Hematopoietic multipotent progenitor cell treated with erythropoietin and hydrocortisone succinate and interleukin-3 and kit ligand, for 15 days (in vitro differentiated cells): ENCODE measurements at regions not wholly inside any gene's neighbourhood (a gene's known extent, or its start where the extent isn't known, plus 50 kb on each side); places are given as distances from the start of the nearest gene placed in this dataset.

ENCODE experiments used
- DNase-seq: peaks from one replicate; pipeline ENCODE4 v3.0.0-alpha.2; 2015; ENCODE audit warnings: low spot score

- no peak for DNase-seq
Observed at GRCh38 chr1:58136387-58136786, 410.1 kb downstream of the OMA1 start.

DNA sequence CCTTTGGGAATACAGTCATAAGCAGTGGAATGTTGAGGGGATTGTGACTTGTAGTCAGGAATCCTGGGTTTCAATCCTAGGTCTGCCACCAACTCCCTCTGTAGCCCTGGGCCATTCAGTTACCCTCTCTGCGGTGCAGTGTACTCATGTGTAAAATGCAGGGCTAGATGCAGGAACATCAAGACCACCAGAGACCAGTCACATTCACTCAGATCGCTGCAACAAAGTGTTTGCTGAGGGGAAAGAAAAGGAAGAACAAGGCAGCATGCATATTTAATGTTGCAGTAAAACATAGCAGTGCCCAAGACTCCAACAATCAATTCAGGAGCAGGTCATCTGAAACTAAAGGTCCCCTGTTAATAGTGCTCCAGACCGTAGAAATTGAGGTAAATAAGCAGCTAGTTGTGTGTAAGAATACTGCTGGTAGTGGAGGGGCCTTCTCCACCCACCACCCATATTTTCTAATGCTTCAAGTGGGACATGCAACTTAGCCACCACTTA, 410.7 kb downstream of the OMA1 start:
- DNase-seq = no peak

- no peak for DNase-seq
Observed at GRCh38 chr1:58133562-58133961, 413.0 kb downstream of the OMA1 start.

DNA sequence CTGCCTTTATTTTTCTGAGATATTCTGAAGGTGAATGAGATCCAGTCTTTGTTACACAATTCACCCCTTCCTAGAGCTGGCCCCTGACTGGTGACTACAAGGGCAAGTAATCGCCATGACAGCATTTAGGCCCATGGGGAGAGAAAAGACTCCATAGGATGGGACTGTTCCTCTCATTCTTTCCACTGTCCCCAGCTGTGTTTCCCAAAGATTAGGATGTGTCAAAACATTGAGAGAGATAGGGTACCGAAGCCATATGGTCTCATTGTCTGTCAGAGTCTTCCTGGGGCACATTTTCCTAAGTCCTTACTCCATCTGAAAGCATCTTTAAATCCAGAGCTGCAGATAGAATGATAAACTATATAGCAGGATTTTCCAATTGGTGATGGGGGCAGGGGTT, 423.5 kb downstream of the OMA1 start:
- DNase-seq = no peak

GRCh38 chr1:58119971-58120370, 426.6 kb downstream of the OMA1 start:
- DNase-seq = no peak

GRCh38 chr1:58116284-58116683, 430.2 kb downstream of the OMA1 start:
- no peak for DNase-seq

- no peak for DNase-seq
Observed at GRCh38 chr1:58109646-58110200, 436.8 kb downstream of the OMA1 start.

GRCh38 chr1:58108783-58109182, 437.7 kb downstream of the OMA1 start:
- no peak for DNase-seq

GRCh38 chr1:58107943-58108342, 438.6 kb downstream of the OMA1 start:
- DNase-seq = no peak

DNA sequence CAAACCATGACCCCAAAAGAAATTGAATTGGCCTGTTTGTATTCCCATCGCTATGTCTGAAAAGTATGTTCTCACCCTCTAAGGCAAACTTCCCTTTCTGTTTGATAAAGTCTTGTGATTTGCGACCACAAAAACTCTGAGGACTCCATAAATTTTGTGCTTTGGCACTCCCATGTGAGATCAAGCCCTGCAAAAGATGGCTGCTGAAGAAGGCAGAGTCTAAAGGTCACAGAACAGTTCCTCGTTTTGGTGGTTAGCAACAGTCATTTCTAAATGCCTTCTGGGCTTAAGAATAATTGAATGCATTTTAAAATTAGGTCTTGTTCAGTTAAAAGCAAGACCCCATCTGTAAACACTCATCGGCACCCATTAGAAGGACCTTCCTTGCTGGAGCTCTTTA, 441.6 kb downstream of the OMA1 start:
- no peak for DNase-seq

- DNase-seq = no peak
Observed at GRCh38 chr1:58096714-58097113, 449.8 kb downstream of the OMA1 start.

DNA sequence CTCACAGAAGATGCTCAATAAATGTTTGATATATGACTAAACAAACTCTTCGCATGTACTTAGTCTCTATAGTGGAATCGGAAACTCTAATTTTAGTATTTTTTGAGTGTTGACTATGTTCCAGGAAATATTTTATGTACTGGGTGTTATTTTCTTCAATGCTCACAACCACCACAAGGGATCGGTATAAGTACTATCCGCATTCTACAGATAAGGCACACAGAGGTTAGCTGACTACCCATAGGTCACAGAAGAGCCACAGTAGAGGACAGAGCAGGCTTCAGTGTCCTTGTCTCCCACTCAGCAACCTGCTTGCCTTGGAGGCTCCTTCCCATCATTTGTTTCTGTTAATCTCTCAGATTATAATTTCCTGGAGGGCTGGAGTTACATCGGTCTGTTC, 451.3 kb downstream of the OMA1 start:
- DNase-seq = no peak

DNA sequence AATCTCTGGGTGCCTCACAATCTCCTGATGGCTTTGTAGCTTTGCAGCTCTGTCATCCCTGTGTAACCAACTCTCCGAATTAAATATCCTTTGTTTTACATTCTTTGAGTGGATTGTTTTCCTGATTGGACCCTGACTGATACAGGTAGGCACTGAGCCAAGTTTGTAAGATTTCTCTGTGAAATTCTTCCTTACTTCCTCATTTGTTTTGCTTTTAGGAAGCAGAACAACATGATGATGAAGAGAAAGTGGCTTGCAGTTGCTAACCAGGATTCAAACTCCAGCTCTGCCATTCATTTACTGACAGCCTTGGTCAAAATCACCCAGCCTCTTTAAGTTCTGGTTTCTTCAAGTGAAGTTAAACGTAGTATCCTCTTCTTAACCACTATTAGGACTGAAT, 452.3 kb downstream of the OMA1 start:
- DNase-seq = no peak

DNA sequence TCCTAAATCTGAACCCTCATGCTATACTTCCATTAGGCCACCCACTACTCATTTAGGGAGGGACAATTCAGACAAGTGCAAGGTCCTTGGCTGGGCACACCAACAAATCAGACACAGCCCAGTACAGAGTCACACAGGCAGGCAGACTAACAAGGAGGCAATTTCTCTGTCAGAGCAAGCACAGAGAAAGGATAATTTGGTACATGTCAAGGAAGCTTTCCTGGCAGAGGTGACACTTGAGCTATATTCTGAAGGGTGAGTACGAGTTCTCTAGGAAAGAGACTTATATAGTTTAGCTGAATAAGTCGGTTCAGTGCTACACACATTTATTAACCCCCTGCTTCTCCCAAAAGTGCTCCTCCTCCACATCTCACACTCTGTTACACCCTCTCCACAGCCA, 455.9 kb downstream of the OMA1 start:
- DNase-seq = no peak

- DNase-seq = no peak
Observed at GRCh38 chr1:58089898-58090534, 456.5 kb downstream of the OMA1 start.

DNA sequence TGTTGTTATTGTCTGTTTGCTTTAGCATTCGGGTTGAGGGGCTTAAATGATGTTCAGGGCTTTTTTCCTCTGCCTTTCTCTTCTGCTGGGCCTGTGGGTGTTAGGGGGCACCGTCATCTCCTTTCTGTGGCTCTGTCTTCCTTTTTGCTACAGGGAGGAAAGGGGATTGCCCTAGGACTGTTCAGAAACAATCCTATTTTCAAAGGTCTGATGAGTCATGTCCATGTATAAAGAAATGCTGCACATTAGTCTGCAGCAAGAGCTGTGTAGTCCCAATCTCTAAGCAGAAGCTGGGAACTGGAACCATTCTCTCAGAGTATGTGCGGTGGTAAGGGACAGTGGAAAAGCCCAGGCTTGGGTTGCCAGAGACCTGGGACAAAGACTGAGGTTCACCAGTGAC, 462.3 kb downstream of the OMA1 start:
- DNase-seq = no peak

DNA sequence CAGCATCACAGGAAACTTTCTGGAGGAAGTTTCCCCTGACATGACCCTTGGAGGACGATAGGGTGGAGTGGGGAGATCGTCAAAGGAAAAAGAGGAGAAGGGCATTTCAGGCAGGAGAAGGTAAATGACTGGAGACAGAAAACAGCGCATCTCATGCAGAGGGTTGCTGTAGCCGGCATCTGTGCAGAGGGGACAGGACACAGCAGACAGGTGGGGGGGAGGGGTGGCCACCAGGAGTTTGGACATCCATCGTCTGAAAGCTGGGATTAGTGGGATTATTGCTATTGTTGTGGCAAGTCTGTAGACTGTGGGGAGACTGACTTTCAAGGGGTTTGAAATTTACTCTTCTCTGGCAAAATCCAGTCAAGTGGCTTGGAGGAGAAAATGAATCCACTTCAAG, 463.9 kb downstream of the OMA1 start:
- DNase-seq = no peak

- DNase-seq = no peak
Observed at GRCh38 chr1:58076258-58076657, 470.3 kb downstream of the OMA1 start.

- DNase-seq = no peak
Observed at GRCh38 chr1:58075188-58075578, 471.3 kb downstream of the OMA1 start.

- DNase-seq = no peak
Observed at GRCh38 chr1:58072450-58072849, 474.1 kb downstream of the OMA1 start.

DNA sequence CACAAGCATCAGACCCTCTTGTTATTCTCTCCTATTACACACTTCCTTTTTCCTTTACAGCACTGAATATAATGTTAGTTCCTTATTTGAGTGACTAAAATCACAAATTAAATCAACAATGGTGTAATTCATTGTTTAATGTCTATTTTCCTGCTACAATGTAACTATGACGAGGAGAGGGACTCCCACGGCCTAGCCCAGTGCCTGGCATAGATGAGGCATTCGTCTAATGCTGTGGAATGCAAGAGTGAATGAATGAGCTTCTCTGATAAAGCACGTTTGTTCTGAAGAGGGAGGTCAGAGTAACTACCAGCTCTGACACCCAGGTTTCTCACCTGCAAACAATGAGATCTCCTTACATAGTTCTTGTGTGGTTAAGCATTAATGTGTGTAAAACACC, 479.4 kb downstream of the OMA1 start:
- no peak for DNase-seq

GRCh38 chr1:58065520-58065919, 481.0 kb downstream of the OMA1 start:
- DNase-seq = no peak

DNA sequence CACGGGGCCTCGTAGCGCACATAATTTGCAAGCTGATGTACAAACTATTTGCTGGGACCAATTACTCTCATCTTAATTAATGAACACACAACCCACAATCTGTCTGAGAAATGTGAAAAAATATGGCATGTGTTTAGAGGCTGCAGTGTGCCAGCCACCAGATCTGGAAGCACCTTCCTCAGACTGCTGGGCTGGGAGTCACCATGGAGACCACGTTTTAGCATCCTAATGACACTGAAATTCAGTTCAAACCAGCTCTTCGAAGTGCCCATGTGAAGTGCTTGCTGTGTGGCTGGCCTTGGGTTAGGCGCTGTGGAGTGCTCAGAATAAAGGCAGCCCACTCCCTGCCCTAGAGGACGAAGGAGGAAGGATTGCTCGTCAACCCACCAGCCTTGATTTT, 482.4 kb downstream of the OMA1 start:
- DNase-seq = no peak

- no peak for DNase-seq
Observed at GRCh38 chr1:58063095-58063494, 483.4 kb downstream of the OMA1 start.
